ENCODE measurements at regions not wholly inside any gene's neighbourhood (a gene's known extent, or its start where the extent isn't known, plus 50 kb on each side); places are given as distances from the start of the nearest gene placed in this dataset.

DNA sequence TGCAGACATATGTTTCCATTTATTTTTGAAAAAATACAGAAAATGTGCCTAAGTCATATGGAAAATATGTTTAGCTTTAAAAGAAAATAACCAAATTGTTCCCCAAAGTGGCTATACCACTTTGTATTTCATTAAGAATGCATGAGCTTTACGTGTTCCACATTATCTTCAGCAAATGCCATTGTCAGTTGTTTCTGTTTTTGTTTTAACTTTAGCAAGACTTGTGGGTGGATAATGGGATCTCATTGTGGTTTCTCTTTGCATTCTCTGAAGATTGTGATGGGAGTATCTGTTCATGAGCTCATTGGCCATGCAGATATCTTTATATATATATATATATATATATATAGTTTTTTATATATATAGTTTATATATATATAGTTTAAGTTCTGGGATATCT lies 181.5 kb downstream of the CCER1 start:
- Histone ChIP-seq H3K9me3 (no peaks in the 10 kb centered on the region), H3K27me3 (no peaks in the 10 kb centered on the region), H3K4me1 (no peaks in the 10 kb centered on the region), H3K27ac (no peak overlapping the region), H3K4me3 (no peak overlapping the region), H3K36me3 (no peaks in the 10 kb centered on the region)
- no peak for ATAC-seq
- WGBS, 4 donors, result 78 to 84% (median 80%) methylated on average over 1 of the region's 1 CpG
- intact Hi-C loops (cut with DNase I), result no loop called here
- DNase-seq, result no peak
- TF ChIP-seq POLR2A (IDR thresholded peaks at IDR 0.05), result no peak
- TF ChIP-seq, protein P1, sequence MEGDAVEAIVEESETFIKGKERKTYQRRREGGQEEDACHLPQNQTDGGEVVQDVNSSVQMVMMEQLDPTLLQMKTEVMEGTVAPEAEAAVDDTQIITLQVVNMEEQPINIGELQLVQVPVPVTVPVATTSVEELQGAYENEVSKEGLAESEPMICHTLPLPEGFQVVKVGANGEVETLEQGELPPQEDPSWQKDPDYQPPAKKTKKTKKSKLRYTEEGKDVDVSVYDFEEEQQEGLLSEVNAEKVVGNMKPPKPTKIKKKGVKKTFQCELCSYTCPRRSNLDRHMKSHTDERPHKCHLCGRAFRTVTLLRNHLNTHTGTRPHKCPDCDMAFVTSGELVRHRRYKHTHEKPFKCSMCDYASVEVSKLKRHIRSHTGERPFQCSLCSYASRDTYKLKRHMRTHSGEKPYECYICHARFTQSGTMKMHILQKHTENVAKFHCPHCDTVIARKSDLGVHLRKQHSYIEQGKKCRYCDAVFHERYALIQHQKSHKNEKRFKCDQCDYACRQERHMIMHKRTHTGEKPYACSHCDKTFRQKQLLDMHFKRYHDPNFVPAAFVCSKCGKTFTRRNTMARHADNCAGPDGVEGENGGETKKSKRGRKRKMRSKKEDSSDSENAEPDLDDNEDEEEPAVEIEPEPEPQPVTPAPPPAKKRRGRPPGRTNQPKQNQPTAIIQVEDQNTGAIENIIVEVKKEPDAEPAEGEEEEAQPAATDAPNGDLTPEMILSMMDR (IDR thresholded peaks at IDR 0.05), result no peak

DNA sequence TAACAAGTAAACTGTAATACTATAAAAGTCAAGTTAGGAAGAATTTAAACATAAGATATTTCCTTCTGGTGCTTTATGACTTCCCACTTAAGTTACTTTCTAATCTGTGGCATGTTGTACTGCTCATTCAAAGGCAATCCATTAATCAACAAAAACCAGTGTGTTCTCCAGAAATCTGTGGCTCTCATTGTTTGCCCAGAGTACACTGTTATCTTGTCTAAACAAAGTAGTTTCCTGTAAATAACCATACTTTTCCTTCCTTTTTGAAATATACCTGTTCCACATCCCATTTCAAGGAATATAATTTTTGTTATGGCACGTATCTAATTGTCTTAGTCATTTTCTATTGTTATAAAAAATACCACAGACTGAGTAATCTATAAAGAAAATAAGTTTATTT lies 184.1 kb downstream of the CCER1 start:
- Histone ChIP-seq H3K27me3 (no peaks in the 10 kb centered on the region), H3K9me3 (no peaks in the 10 kb centered on the region), H3K36me3 (no peaks in the 10 kb centered on the region), H3K4me1 (no peaks in the 10 kb centered on the region), H3K4me3 (no peak overlapping the region), H3K27ac (no peak overlapping the region)
- ATAC-seq, result no peak
- 61 to 71% (median 67%) methylated on average over 1 of the region's 1 CpG for WGBS, 4 donors
- TF ChIP-seq, protein P1 (IDR thresholded peaks at IDR 0.05), result no peak
- TF ChIP-seq POLR2A (IDR thresholded peaks at IDR 0.05), result no peak
- DNase-seq, result no peak
- intact Hi-C loops (cut with DNase I), result no loop called here

DNA sequence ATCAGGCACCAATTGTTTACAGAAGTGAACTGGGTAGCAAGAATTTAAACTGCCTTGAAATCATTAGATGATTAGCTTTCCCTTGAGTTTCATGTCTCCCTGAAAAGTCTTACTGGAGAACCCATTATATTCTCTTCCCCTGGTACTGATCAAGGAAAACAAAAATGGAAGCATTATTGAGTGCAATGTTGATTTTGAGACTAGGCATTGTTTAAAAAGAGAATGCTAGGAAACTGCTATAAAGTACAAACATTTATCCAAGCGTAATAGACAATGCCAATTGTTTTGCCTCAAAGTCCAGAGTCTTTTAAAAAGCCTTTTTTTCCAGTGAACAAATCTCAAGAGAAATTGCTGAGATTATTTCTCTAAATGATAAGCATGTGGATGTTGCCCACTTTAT lies 197.0 kb downstream of the CCER1 start:
- WGBS, 4 donors, result 65 to 73% (median 66%) methylated on average over 1 of the region's 1 CpG
- Histone ChIP-seq H3K4me3 (no peak overlapping the region), H3K4me1 (no peaks in the 10 kb centered on the region), H3K27me3 (no peaks in the 10 kb centered on the region), H3K9me3 (peaks cover 0 to 5% (median 0%) of the 10 kb centered on the region in 12 donors), H3K36me3 (no peaks in the 10 kb centered on the region), H3K27ac (peak overlapping the region in 2 of 12 donors; percentile 25 to 40)
- TF ChIP-seq, protein P1 (IDR thresholded peaks at IDR 0.05), result no peak
- no peak for TF ChIP-seq POLR2A (IDR thresholded peaks at IDR 0.05)
- no peak for ATAC-seq
- no peak for DNase-seq
- intact Hi-C loops (cut with DNase I), result no loop called here

DNA sequence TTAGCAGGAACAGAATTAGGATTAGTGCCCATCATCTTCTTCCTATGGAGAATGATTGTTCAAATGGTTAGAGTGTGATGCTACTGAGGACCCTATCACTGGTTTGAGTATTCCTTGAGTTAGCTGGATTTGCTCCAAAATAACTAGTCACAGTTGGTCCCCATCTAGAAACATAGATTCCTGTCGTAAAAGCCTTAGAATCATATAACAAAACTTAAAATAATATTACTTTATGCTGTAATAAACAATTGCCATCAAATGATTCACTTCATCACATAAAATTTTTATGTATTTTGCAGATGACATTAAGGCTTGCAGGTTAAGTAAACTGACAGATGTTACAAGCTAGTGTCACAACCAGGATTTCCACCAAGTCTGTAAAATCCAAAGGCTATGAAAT lies 209.8 kb downstream of the CCER1 start:
- Histone ChIP-seq H3K27ac (no peak overlapping the region), H3K36me3 (no peaks in the 10 kb centered on the region), H3K4me1 (no peaks in the 10 kb centered on the region), H3K4me3 (no peak overlapping the region), H3K9me3 (peaks cover 0 to 9% (median under 1%) of the 10 kb centered on the region in 12 donors), H3K27me3 (no peaks in the 10 kb centered on the region)
- 55 to 62% (median 59%) methylated on average over 1 of the region's 1 CpG for WGBS, 4 donors
- DNase-seq (no peak), ATAC-seq (no peak)
- intact Hi-C loops (cut with DNase I), result no loop called here
- TF ChIP-seq, protein P1 (IDR thresholded peaks at IDR 0.05), result no peak
- TF ChIP-seq POLR2A (IDR thresholded peaks at IDR 0.05), result no peak

All from heart left ventricle (tissue), 16 donors.